Upper lobe of left lung (tissue), 6 donors: ENCODE measurements at regions not wholly inside any gene's neighbourhood (a gene's known extent, or its start where the extent isn't known, plus 50 kb on each side); places are given as distances from the start of the nearest gene placed in this dataset.

Experiments used
- ATAC-seq, 2 donors: fragments of 200-7000 bp; cut with Tn5 transposase; one replicate each; pipeline ENCODE4 v1.9.1; 2022; ENCODE audit warnings: mild to moderate bottlenecking in 2 of 2, moderate library complexity in 2 of 2; ENCODE audit not compliant: low FRiP score in 2 of 2
- DNase-seq, 2 donors: peaks; one replicate each; pipeline ENCODE4 v3.0.0-alpha.2; 2019 to 2020
- H3K27ac ChIP-seq, 4 donors: fragments of 200-600 bp; sonication (generic); one replicate each; pipeline ENCODE4 v1.5.1; 2016 to 2019
- H3K27me3 ChIP-seq, 4 donors: fragments of 200-600 bp; sonication (generic); one replicate each; pipeline ENCODE4 v1.5.1; 2017 to 2019
- H3K36me3 ChIP-seq, 4 donors: fragments of 200-600 bp; sonication (generic); one replicate each; pipeline ENCODE4 v1.5.1; 2016 to 2019
- H3K4me1 ChIP-seq, 4 donors: fragments of 200-600 bp; sonication (generic); one replicate each; pipeline ENCODE4 v1.5.1; 2018 to 2019
- H3K4me3 ChIP-seq, 4 donors: fragments of 200-600 bp; sonication (generic); one replicate each; pipeline ENCODE4 v1.5.1; 2017 to 2019; ENCODE audit warnings: mild to moderate bottlenecking in 2 of 4, moderate library complexity in 1 of 4
- H3K9me3 ChIP-seq, 4 donors: fragments of 200-600 bp; sonication (generic); one replicate each; pipeline ENCODE4 v1.5.1; 2018 to 2019
- CTCF ChIP-seq, 6 experiments: fragments of 450-650 bp in 4 of 6; fragments of 200-600 bp in 2 of 6; sonication (generic) in 2 of 6; IDR thresholded peaks; one replicate each; pipeline ENCODE4 v1.5.1; 2016 to 2019; ENCODE audit warnings: antibody characterized with exemption in 6 of 6
- EP300 ChIP-seq, 4 donors: sonication (generic); formaldehyde crosslinking; IDR thresholded peaks; one replicate each; pipeline ENCODE4 v1.5.1; 2017; ENCODE audit warnings: antibody characterized with exemption in 4 of 4, control low read depth in 2 of 4
- POLR2A ChIP-seq, 4 donors: fragments of 450-650 bp; IDR thresholded peaks; one replicate each; pipeline ENCODE4 v1.5.1; 2016 to 2017; ENCODE audit warnings: antibody characterized with exemption in 4 of 4, mild to moderate bottlenecking in 2 of 4
- POLR2AphosphoS5 ChIP-seq, 2 donors: sonication (generic); formaldehyde crosslinking; IDR thresholded peaks; one replicate each; pipeline ENCODE4 v1.5.1; 2017; ENCODE audit warnings: antibody characterized with exemption in 2 of 2
- WGBS, 2 donors: methylation state at CpG; one replicate each; pipeline ENCODE4 v1.1.5; 2017 to 2018; 5-methylcytosine and 5-hydroxymethylcytosine counted together
- donor health status: DM: no; HTN: no; CAD: no; lungs with moderate emphysema.
- donor health status: DM: no; HTN: yes; CAD: no; lungs with severe emphysema.

- ATAC-seq = no peak
- 63 to 65% methylated on average over 16 of the region's 16 CpGs for WGBS, 2 donors
- no peak for TF ChIP-seq POLR2A (IDR thresholded peaks at IDR 0.05)
- TF ChIP-seq EP300 (IDR thresholded peaks at IDR 0.05) = no peak
- TF ChIP-seq POLR2AphosphoS5 (IDR thresholded peaks at IDR 0.05) = no peak
- TF ChIP-seq CTCF (IDR thresholded peaks at IDR 0.05) = no peak
Measured at GRCh38 chr16:86910161-86910769, 331.9 kb downstream of the FOXL1 start.

GRCh38 chr16:86911437-86911958, 333.1 kb downstream of the FOXL1 start:
- WGBS, 2 donors = 67 to 76% methylated on average over 4 of the region's 4 CpGs
- ATAC-seq = no peak
- Histone ChIP-seq H3K36me3 (no peaks in the 10 kb centered on the region), H3K27ac (no peak overlapping the region), H3K27me3 (no peaks in the 10 kb centered on the region), H3K4me3 (no peak overlapping the region), H3K4me1 (no peaks in the 10 kb centered on the region), H3K9me3 (no peaks in the 10 kb centered on the region)
- no peak for DNase-seq
- TF ChIP-seq CTCF (IDR thresholded peaks at IDR 0.05) (no peak), EP300 (IDR thresholded peaks at IDR 0.05) (no peak), POLR2AphosphoS5 (IDR thresholded peaks at IDR 0.05) (no peak), POLR2A (IDR thresholded peaks at IDR 0.05) (no peak)

More at GRCh38 chr16:86910161-86910769, 331.9 kb downstream of the FOXL1 start:
- no peaks in the 10 kb centered on the region for H3K4me1 ChIP-seq
- H3K27me3 ChIP-seq = no peaks in the 10 kb centered on the region
- no peak overlapping the region for H3K27ac ChIP-seq
- no peaks in the 10 kb centered on the region for H3K36me3 ChIP-seq
- DNase-seq = no peak
- H3K4me3 ChIP-seq = no peak overlapping the region
- H3K9me3 ChIP-seq = no peaks in the 10 kb centered on the region

GRCh38 chr16:86913886-86914285, 335.5 kb downstream of the FOXL1 start:
- DNase-seq (no peak), ATAC-seq (no peak)
- 94% methylated on average over 7 of the region's 7 CpGs for WGBS, 2 donors
- Histone ChIP-seq H3K9me3 (no peaks in the 10 kb centered on the region), H3K4me1 (no peaks in the 10 kb centered on the region), H3K27me3 (no peaks in the 10 kb centered on the region), H3K27ac (no peak overlapping the region), H3K4me3 (no peak overlapping the region), H3K36me3 (no peaks in the 10 kb centered on the region)
- no peak for TF ChIP-seq POLR2AphosphoS5 (IDR thresholded peaks at IDR 0.05)
- no peak for TF ChIP-seq EP300 (IDR thresholded peaks at IDR 0.05)
- TF ChIP-seq CTCF (IDR thresholded peaks at IDR 0.05) = no peak

- TF ChIP-seq CTCF (IDR thresholded peaks at IDR 0.05) (no peak), EP300 (IDR thresholded peaks at IDR 0.05) (no peak), POLR2AphosphoS5 (IDR thresholded peaks at IDR 0.05) (no peak)
- DNase-seq (no peak), ATAC-seq (no peak)
- Histone ChIP-seq H3K27me3 (no peaks in the 10 kb centered on the region), H3K27ac (no peak overlapping the region), H3K4me3 (no peak overlapping the region), H3K36me3 (no peaks in the 10 kb centered on the region), H3K9me3 (no peaks in the 10 kb centered on the region), H3K4me1 (no peaks in the 10 kb centered on the region)
- 59 to 69% methylated on average over 14 to 18 of the region's 18 CpGs for WGBS, 2 donors
Measured at GRCh38 chr16:86914876-86915717, 336.7 kb downstream of the FOXL1 start.
